Erythroblast (primary cell): ENCODE measurements at regions not wholly inside any gene's neighbourhood (a gene's known extent, or its start where the extent isn't known, plus 50 kb on each side); places are given as distances from the start of the nearest gene placed in this dataset.

Source experiments
- GATA1 ChIP-seq: IDR thresholded peaks from 2 replicates; pipeline ENCODE4 v1.6.1; 2011; ENCODE audit warnings: low read depth, mild to moderate bottlenecking, control low read depth, low read length, moderate library complexity
- POLR2A ChIP-seq: IDR thresholded peaks from 2 replicates; pipeline ENCODE4 v1.6.1; 2011; ENCODE audit warnings: mild to moderate bottlenecking, low read length

DNA sequence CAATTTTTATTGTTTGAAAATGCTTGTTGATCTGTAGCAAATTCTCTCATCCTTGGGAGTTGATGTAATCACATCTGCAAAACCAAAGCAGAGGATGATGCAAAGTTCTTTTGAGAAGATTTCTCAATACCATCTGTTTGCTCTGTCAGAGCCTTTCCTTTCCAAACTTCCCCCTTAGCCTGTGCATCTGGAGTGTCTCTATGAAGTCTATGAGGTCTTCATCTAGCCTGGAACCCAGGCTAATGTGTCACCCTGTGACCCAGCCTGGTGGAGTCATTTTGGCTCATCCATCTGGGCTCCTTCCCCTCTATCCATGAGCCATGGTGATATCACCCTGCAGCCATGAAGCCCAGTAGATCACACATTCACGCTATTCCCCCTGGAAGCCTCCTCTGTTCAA is 123.2 kb upstream of the SLC7A14 start:
- TF ChIP-seq GATA1 (no peak), POLR2A (no peak)
